Chondrocyte (in vitro differentiated cells): ENCODE measurements at regions not wholly inside any gene's neighbourhood (a gene's known extent, or its start where the extent isn't known, plus 50 kb on each side); places are given as distances from the start of the nearest gene placed in this dataset.

Experiments
- DNase-seq: peaks from one replicate; pipeline ENCODE4 v3.0.0; 2021; ENCODE audit warnings: mixed read lengths, low spot score
- H3K27ac Mint-ChIP-seq: one replicate; pipeline ENCODE4 v1.8.0; 2021; ENCODE audit warnings: mild to moderate bottlenecking, moderate library complexity, mixed read lengths; ENCODE audit not compliant: unreplicated experiment
- H3K27me3 Mint-ChIP-seq: 2 replicates; pipeline ENCODE4 v1.8.0; 2021; ENCODE audit warnings: low read depth, mixed read lengths
- H3K36me3 Mint-ChIP-seq: 2 replicates; pipeline ENCODE4 v1.8.0; 2021; ENCODE audit warnings: low read depth, mixed read lengths
- H3K4me1 Mint-ChIP-seq: 2 replicates; pipeline ENCODE4 v1.8.0; 2021; ENCODE audit warnings: low read depth, mild to moderate bottlenecking, mixed read lengths
- H3K4me3 Mint-ChIP-seq: one replicate; pipeline ENCODE4 v1.8.0; 2021; ENCODE audit warnings: mild to moderate bottlenecking, moderate library complexity, mixed read lengths; ENCODE audit not compliant: unreplicated experiment
- H3K9me3 Mint-ChIP-seq: 2 replicates; pipeline ENCODE4 v1.8.0; 2021; ENCODE audit warnings: low read depth, mixed read lengths
- CTCF ChIP-seq: fragments of 200-600 bp; sonication (generic); IDR thresholded peaks from 2 replicates; pipeline ENCODE4 v1.5.0; 2021; ENCODE audit warnings: antibody characterized with exemption, mild to moderate bottlenecking, moderate library complexity

- no peaks in the 10 kb centered on the region for H3K36me3 Mint-ChIP-seq
- TF ChIP-seq CTCF, result no peak
- no peak overlapping the region for H3K4me3 Mint-ChIP-seq
- DNase-seq, result no peak
- H3K27me3 Mint-ChIP-seq, result no peaks in the 10 kb centered on the region
- no peaks in the 10 kb centered on the region for H3K4me1 Mint-ChIP-seq
- H3K27ac Mint-ChIP-seq, result no peak overlapping the region
- H3K9me3 Mint-ChIP-seq, result no peaks in the 10 kb centered on the region
Observed at GRCh38 chr13:90797335-90797734, 550.2 kb upstream of the MIR17HG start.

- no peak for TF ChIP-seq CTCF
- H3K27me3 Mint-ChIP-seq, result no peaks in the 10 kb centered on the region
Observed at GRCh38 chr13:90798381-90798780, 549.1 kb upstream of the MIR17HG start.

GRCh38 chr13:90800082-90800746 lies 547.3 kb upstream of the MIR17HG start:
- H3K4me3 Mint-ChIP-seq, result no peak overlapping the region
- no peak for DNase-seq
- H3K27me3 Mint-ChIP-seq, result no peaks in the 10 kb centered on the region
- H3K4me1 Mint-ChIP-seq, result no peaks in the 10 kb centered on the region
- TF ChIP-seq CTCF, result no peak
- no peaks in the 10 kb centered on the region for H3K36me3 Mint-ChIP-seq
- no peaks in the 10 kb centered on the region for H3K9me3 Mint-ChIP-seq
- H3K27ac Mint-ChIP-seq, result no peak overlapping the region

More at GRCh38 chr13:90798381-90798780, 549.1 kb upstream of the MIR17HG start:
- H3K4me1 Mint-ChIP-seq, result no peaks in the 10 kb centered on the region
- no peak overlapping the region for H3K27ac Mint-ChIP-seq
- no peak overlapping the region for H3K4me3 Mint-ChIP-seq
- no peak for DNase-seq
- H3K9me3 Mint-ChIP-seq, result no peaks in the 10 kb centered on the region
- no peaks in the 10 kb centered on the region for H3K36me3 Mint-ChIP-seq

- no peak for TF ChIP-seq CTCF
- no peaks in the 10 kb centered on the region for H3K9me3 Mint-ChIP-seq
- H3K4me1 Mint-ChIP-seq, result peaks cover 3% of the 10 kb centered on the region
- H3K36me3 Mint-ChIP-seq, result no peaks in the 10 kb centered on the region
- no peak for DNase-seq
- no peak overlapping the region for H3K27ac Mint-ChIP-seq
- H3K4me3 Mint-ChIP-seq, result no peak overlapping the region
- no peaks in the 10 kb centered on the region for H3K27me3 Mint-ChIP-seq
Observed at GRCh38 chr13:90801621-90802020, 545.9 kb upstream of the MIR17HG start.

- H3K4me3 Mint-ChIP-seq, result no peak overlapping the region
- TF ChIP-seq CTCF, result no peak
- H3K36me3 Mint-ChIP-seq, result no peaks in the 10 kb centered on the region
- H3K27ac Mint-ChIP-seq, result no peak overlapping the region
- no peaks in the 10 kb centered on the region for H3K27me3 Mint-ChIP-seq
- no peak for DNase-seq
- no peaks in the 10 kb centered on the region for H3K9me3 Mint-ChIP-seq
- H3K4me1 Mint-ChIP-seq, result peaks cover 4% of the 10 kb centered on the region
Observed at GRCh38 chr13:90803210-90803609, 544.3 kb upstream of the MIR17HG start.
